ENCODE measurements at regions not wholly inside any gene's neighbourhood (a gene's known extent, or its start where the extent isn't known, plus 50 kb on each side); places are given as distances from the start of the nearest gene placed in this dataset.
"Not testable (repeated sequence)": the region's sequence is repeated elsewhere in the genome, so short reads cannot be mapped to it uniquely, and the experiment has no call there.

- not testable (repeated sequence) for DNase-seq
Observed at GRCh38 chr1:58051187-58051586, 495.3 kb downstream of the OMA1 start.

- DNase-seq: no peak
Observed at GRCh38 chr1:58047265-58047858, 499.2 kb downstream of the OMA1 start.

- DNase-seq: no peak
Observed at GRCh38 chr1:58045094-58045705, 501.3 kb downstream of the OMA1 start.

- no peak for DNase-seq
Observed at GRCh38 chr1:58041621-58042020, 504.9 kb downstream of the OMA1 start.

- no peak for DNase-seq
Observed at GRCh38 chr1:58038574-58038973, 508.0 kb downstream of the OMA1 start.

- no peak for DNase-seq
Observed at GRCh38 chr1:58035523-58035922, 511.0 kb downstream of the OMA1 start.

- no peak for DNase-seq
Observed at GRCh38 chr1:58033311-58033710, 513.2 kb downstream of the OMA1 start.

- DNase-seq: no peak
Observed at GRCh38 chr1:58032611-58033073, 513.9 kb downstream of the OMA1 start.

GRCh38 chr1:58031416-58031815 is 515.1 kb downstream of the OMA1 start:
- no peak for DNase-seq

- DNase-seq: no peak
Observed at GRCh38 chr1:58030456-58030855, 516.1 kb downstream of the OMA1 start.

GRCh38 chr1:58017641-58018040 is 528.9 kb downstream of the OMA1 start:
- DNase-seq: no peak

- no peak for DNase-seq
Observed at GRCh38 chr1:58013237-58013636, 533.3 kb downstream of the OMA1 start.

GRCh38 chr1:58011978-58012377 is 534.5 kb downstream of the OMA1 start:
- no peak for DNase-seq

GRCh38 chr1:58006421-58007046 is 540.0 kb downstream of the OMA1 start:
- no peak for DNase-seq

- DNase-seq: no peak
Observed at GRCh38 chr1:58005212-58005611, 541.3 kb downstream of the OMA1 start.

GRCh38 chr1:58003988-58004387 is 542.5 kb downstream of the OMA1 start:
- no peak for DNase-seq

- DNase-seq: no peak
Observed at GRCh38 chr1:58003059-58003458, 543.5 kb downstream of the OMA1 start.

GRCh38 chr1:58000821-58001220 is 545.7 kb downstream of the OMA1 start:
- DNase-seq: no peak

- peak; percentile 32 for DNase-seq
Observed at GRCh38 chr1:58000116-58000515, 546.4 kb downstream of the OMA1 start.

GRCh38 chr1:57996400-57996799 is 550.1 kb downstream of the OMA1 start:
- no peak for DNase-seq

GRCh38 chr1:57991289-57991688 is 555.2 kb downstream of the OMA1 start:
- DNase-seq: no peak

- DNase-seq: no peak
Observed at GRCh38 chr1:57989877-57990276, 556.6 kb downstream of the OMA1 start.

- no peak for DNase-seq
Observed at GRCh38 chr1:57987523-57987922, 559.0 kb downstream of the OMA1 start.

GRCh38 chr1:57986432-57986831 is 560.1 kb downstream of the OMA1 start:
- no peak for DNase-seq

- no peak for DNase-seq
Observed at GRCh38 chr1:57984277-57984676, 560.4 kb upstream of the DAB1 start.
